Natural killer cell (primary cell): ENCODE measurements at regions not wholly inside any gene's neighbourhood (a gene's known extent, or its start where the extent isn't known, plus 50 kb on each side); places are given as distances from the start of the nearest gene placed in this dataset.
A peak's percentile ranks its signal among the peaks of the same experiment; 100 is the strongest.

Source experiments
- ATAC-seq, 3 donors: fragments of 150-1000 bp in 2 of 3; fragments of 200-7000 bp in 1 of 3; cut with Tn5 transposase; 1 replicate in 1 of 3; 2 replicates in 2 of 3; pipeline ENCODE4 v1.10.0; 2021; ENCODE audit warnings: mild to moderate bottlenecking in 2 of 3, moderate library complexity in 2 of 3
- DNase-seq, 2 donors: peaks; one replicate each; pipeline versions ENCODE4 v3.0.0 to v3.0.0-alpha.2; 2013 to 2021; ENCODE audit warnings: mixed read lengths in 1 of 2
- H3K27ac ChIP-seq: one replicate; pipeline ENCODE4 v1.5.1; 2013; ENCODE audit warnings: mild to moderate bottlenecking, low read length
- H3K27me3 ChIP-seq: one replicate; pipeline ENCODE4 v1.6.1; 2013; ENCODE audit warnings: low read length; ENCODE audit not compliant: control insufficient read depth, insufficient read depth
- H3K36me3 ChIP-seq: one replicate; pipeline ENCODE4 v1.6.1; 2013; ENCODE audit warnings: low read length; ENCODE audit not compliant: control insufficient read depth, insufficient read depth
- H3K4me1 ChIP-seq: one replicate; pipeline ENCODE4 v1.6.1; 2013; ENCODE audit warnings: low read length; ENCODE audit not compliant: control insufficient read depth, insufficient read depth
- H3K4me3 ChIP-seq: one replicate; pipeline ENCODE4 v1.5.1; 2013; ENCODE audit warnings: low read length
- H3K9me3 ChIP-seq: one replicate; pipeline ENCODE4 v1.6.1; 2013; ENCODE audit warnings: low read length; ENCODE audit not compliant: control insufficient read depth, insufficient read depth
- H3K27ac Mint-ChIP-seq, 2 donors: one replicate each; pipeline ENCODE4 v1.8.0; 2022; ENCODE audit warnings: mild to moderate bottlenecking in 2 of 2, mixed read lengths in 2 of 2, moderate library complexity in 1 of 2
- H3K27me3 Mint-ChIP-seq, 2 donors: one replicate each; pipeline ENCODE4 v1.8.0; 2022; ENCODE audit warnings: low read depth in 2 of 2, mixed read lengths in 2 of 2
- H3K36me3 Mint-ChIP-seq: one replicate; pipeline ENCODE4 v1.8.0; 2022; ENCODE audit warnings: mixed read lengths
- H3K4me1 Mint-ChIP-seq, 2 donors: one replicate each; pipeline ENCODE4 v1.8.0; 2022; ENCODE audit warnings: mixed read lengths in 2 of 2
- H3K4me3 Mint-ChIP-seq: one replicate; pipeline ENCODE4 v1.8.0; 2022; ENCODE audit warnings: mild to moderate bottlenecking, moderate library complexity, mixed read lengths
- H3K9me3 Mint-ChIP-seq, 2 donors: one replicate each; pipeline ENCODE4 v1.8.0; 2022; ENCODE audit warnings: mixed read lengths in 2 of 2
- CTCF ChIP-seq: fragments of 200-600 bp; IDR thresholded peaks from one replicate; pipeline ENCODE4 v1.8.0; 2022; ENCODE audit warnings: antibody characterized with exemption
- WGBS: methylation state at CpG from one replicate; pipeline ENCODE4 v1.1.7; 2013; ENCODE audit warnings: missing lambda C conversion rate; ENCODE audit not compliant: insufficient coverage; 5-methylcytosine and 5-hydroxymethylcytosine counted together
- intact Hi-C: fragments of 100-400 bp; cut with micrococcal nuclease; formaldehyde crosslinking; loops from one replicate; pipeline ENCODE4 v1.14.2; 2022

DNA sequence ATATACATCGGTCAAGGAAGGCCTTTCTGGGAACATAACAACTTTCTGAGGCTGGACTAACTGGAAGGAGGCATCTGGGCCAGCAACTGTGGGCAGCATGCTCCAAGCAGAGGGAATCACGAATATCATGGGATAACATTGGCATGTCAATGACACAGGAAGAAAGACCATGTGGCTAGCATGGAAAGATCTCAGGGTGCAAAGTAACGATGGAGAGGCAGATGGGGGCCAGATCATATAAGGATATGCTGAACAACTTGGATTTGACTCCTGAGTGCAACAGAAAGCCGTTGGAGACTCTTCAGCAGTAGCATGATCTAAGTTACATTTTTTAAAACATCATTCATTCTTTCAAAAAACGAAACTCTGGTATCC is 133.6 kb downstream of the FOXI3 start:
- H3K27ac Mint-ChIP-seq, result no peak overlapping the region
- TF ChIP-seq CTCF, result no peak
- H3K36me3 ChIP-seq, result no peaks in the 10 kb centered on the region
- 79% methylated on average over 5 of the region's 5 CpGs for WGBS
- H3K27ac ChIP-seq, result no peak overlapping the region
- no peaks in the 10 kb centered on the region for H3K36me3 Mint-ChIP-seq
- no peaks in the 10 kb centered on the region for H3K27me3 ChIP-seq
- no peak overlapping the region for H3K4me3 Mint-ChIP-seq
- intact Hi-C loops, result no loop called here
- no peaks in the 10 kb centered on the region for H3K4me1 ChIP-seq
- no peak for DNase-seq
- no peaks in the 10 kb centered on the region for H3K9me3 Mint-ChIP-seq
- ATAC-seq, result no peak
- no peaks in the 10 kb centered on the region for H3K4me1 Mint-ChIP-seq
- no peak overlapping the region for H3K4me3 ChIP-seq
- H3K27me3 Mint-ChIP-seq, result peaks cover 4 to 19% of the 10 kb centered on the region in 2 donors
- H3K9me3 ChIP-seq, result no peaks in the 10 kb centered on the region

- H3K36me3 ChIP-seq, result no peaks in the 10 kb centered on the region
- H3K9me3 Mint-ChIP-seq, result no peaks in the 10 kb centered on the region
- H3K36me3 Mint-ChIP-seq, result no peaks in the 10 kb centered on the region
- H3K27ac Mint-ChIP-seq, result no peak overlapping the region
- no peaks in the 10 kb centered on the region for H3K9me3 ChIP-seq
- 90% methylated on average over 4 of the region's 5 CpGs for WGBS
- ATAC-seq (no peak), DNase-seq (no peak)
- peaks cover 3 to 19% of the 10 kb centered on the region in 2 donors for H3K27me3 Mint-ChIP-seq
- no peaks in the 10 kb centered on the region for H3K27me3 ChIP-seq
- no peaks in the 10 kb centered on the region for H3K4me1 Mint-ChIP-seq
- intact Hi-C loops, result no loop called here
- H3K27ac ChIP-seq, result no peak overlapping the region
- no peaks in the 10 kb centered on the region for H3K4me1 ChIP-seq
- no peak overlapping the region for H3K4me3 Mint-ChIP-seq
- no peak overlapping the region for H3K4me3 ChIP-seq
- TF ChIP-seq CTCF, result no peak
Measured at GRCh38 chr2:88318071-88318955, 134.2 kb downstream of the FOXI3 start.

DNA sequence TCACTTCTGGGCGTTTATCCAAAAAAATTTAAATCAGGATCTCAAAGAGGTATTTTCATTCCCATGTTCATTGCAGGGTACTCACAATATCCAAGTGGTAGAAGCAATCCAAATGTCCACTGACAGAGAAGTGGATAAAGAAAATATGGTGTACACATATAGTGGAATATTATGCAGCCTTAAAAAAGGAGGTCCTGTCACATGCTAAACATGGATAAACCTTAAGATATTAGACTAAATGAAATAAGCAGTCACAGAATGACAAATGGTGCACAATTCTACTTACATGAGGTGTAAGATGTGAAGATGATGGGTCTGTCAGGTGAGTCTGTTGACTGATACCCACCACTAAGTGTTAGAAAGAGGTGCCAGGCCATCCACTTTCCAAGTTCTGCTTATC is 140.6 kb downstream of the THNSL2 start:
- Histone ChIP-seq H3K4me3 (no peak overlapping the region), H3K27me3 (no peaks in the 10 kb centered on the region), H3K9me3 (no peaks in the 10 kb centered on the region), H3K36me3 (no peaks in the 10 kb centered on the region), H3K4me1 (no peaks in the 10 kb centered on the region), H3K27ac (no peak overlapping the region)
- Mint-ChIP-seq H3K27me3 (peaks cover 0 to 10% of the 10 kb centered on the region in 2 donors), H3K9me3 (peaks cover 2 to 4% of the 10 kb centered on the region in 2 donors), H3K4me1 (no peaks in the 10 kb centered on the region), H3K36me3 (no peaks in the 10 kb centered on the region), H3K27ac (no peak overlapping the region), H3K4me3 (no peak overlapping the region)
- intact Hi-C loops, result no loop called here
- no peak for TF ChIP-seq CTCF
- no peak for DNase-seq
- no peak for ATAC-seq
- no CpG with 5 or more reads among the region's 1 CpG for WGBS

DNA sequence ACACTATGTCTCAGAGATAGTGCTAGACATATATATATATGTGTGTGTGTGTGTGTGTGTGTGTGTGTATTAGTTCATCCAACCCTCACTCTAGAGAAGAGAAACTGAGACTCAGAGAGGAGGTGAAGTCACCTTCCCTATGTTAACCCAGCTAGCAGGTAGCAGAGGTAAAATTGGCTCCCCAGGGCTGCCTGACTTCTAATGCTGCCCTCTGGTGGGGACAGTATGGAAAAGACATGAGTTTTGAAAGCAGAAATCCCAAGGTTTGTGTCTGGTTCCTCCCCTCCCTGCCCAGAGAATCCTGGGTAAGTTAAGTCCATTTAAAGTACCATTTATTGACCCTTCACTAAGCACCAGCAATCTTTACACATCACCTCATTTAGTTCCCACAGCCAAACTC is 137.7 kb downstream of the THNSL2 start:
- Histone ChIP-seq H3K4me3 (no peak overlapping the region), H3K27me3 (no peaks in the 10 kb centered on the region), H3K4me1 (no peaks in the 10 kb centered on the region), H3K9me3 (no peaks in the 10 kb centered on the region), H3K36me3 (no peaks in the 10 kb centered on the region), H3K27ac (no peak overlapping the region)
- H3K27ac Mint-ChIP-seq, result no peak overlapping the region
- peak; percentile 28 for TF ChIP-seq CTCF
- no peaks in the 10 kb centered on the region for H3K4me1 Mint-ChIP-seq
- intact Hi-C loops, result loop anchor here (5.0 kb wide), 1 partner anchor 116 kb away; no protein-coding TSS in a partner anchor
- peak in 1 of 2 donors; percentile 55 for DNase-seq
- H3K36me3 Mint-ChIP-seq, result no peaks in the 10 kb centered on the region
- H3K4me3 Mint-ChIP-seq, result no peak overlapping the region
- H3K27me3 Mint-ChIP-seq, result peaks cover 7 to 14% of the 10 kb centered on the region in 2 donors
- ATAC-seq, result peak in 1 of 3 donors; percentile 57
- peaks cover 3 to 4% of the 10 kb centered on the region in 2 donors for H3K9me3 Mint-ChIP-seq
